HFF-Myc (cell line): ENCODE measurements at regions not wholly inside any gene's neighbourhood (a gene's known extent, or its start where the extent isn't known, plus 50 kb on each side); places are given as distances from the start of the nearest gene placed in this dataset.

Experiments used
- DNase-seq: peaks from one replicate; pipeline ENCODE4 v3.0.0-alpha.2; 2011; ENCODE audit warnings: low read depth; ENCODE audit errors: extremely low read depth
- H3K4me3 ChIP-seq: replicated peaks from 2 replicates; pipeline ENCODE4 v1.5.1; 2011; ENCODE audit warnings: low read depth, mild to moderate bottlenecking, control low read depth, low read length
- TF ChIP-seq, protein P1 (sequence below): IDR thresholded peaks from 2 replicates; pipeline ENCODE4 v1.5.1; 2012; ENCODE audit warnings: mild to moderate bottlenecking, low read depth, low read length, control low read depth; ENCODE audit errors: missing control alignments

DNA sequence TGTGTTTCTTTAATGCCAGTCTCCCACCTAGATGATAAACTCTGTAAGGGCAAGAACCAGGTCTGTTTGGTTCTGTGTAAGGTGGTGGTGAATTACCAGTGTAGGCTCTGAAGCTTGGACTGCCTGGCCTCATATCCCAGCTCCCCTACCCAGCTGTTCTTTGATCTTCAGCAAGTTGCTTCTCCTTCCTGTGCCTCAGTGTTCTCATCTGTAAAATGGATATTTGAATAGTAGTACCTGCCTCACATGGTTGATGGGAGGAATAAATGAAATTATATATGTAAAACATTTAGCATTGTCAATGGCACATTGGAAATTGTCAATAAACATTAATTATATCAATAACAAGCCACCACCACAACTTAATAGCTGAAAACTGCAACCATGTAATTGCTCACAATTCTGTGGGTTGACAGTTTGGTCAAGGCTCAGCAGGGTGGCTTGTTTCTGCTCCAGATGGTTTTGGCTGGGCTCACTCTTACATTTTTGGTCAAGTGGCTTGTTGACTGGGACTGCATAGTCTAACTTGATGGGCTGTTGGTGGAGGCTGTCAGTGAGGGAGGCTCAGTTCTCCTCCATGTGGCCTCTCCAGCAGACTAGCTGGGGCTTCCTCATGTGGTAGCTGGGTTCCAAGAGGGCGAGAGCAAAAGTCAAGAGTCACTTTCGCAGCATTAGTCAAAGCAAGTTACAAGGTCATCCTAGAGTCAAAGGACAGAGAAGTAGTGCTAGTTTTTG, 84.5 kb upstream of the DUSP5 start:
- DNase-seq = no peak
- TF ChIP-seq, protein P1, sequence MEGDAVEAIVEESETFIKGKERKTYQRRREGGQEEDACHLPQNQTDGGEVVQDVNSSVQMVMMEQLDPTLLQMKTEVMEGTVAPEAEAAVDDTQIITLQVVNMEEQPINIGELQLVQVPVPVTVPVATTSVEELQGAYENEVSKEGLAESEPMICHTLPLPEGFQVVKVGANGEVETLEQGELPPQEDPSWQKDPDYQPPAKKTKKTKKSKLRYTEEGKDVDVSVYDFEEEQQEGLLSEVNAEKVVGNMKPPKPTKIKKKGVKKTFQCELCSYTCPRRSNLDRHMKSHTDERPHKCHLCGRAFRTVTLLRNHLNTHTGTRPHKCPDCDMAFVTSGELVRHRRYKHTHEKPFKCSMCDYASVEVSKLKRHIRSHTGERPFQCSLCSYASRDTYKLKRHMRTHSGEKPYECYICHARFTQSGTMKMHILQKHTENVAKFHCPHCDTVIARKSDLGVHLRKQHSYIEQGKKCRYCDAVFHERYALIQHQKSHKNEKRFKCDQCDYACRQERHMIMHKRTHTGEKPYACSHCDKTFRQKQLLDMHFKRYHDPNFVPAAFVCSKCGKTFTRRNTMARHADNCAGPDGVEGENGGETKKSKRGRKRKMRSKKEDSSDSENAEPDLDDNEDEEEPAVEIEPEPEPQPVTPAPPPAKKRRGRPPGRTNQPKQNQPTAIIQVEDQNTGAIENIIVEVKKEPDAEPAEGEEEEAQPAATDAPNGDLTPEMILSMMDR = no peak
- no peak overlapping the region for H3K4me3 ChIP-seq

- H3K4me3 ChIP-seq = no peak overlapping the region
- TF ChIP-seq, protein P1 = no peak
- no peak for DNase-seq
These were observed 83.7 kb upstream of the DUSP5 start for GRCh38 chr10:110413903-110414547.

DNA sequence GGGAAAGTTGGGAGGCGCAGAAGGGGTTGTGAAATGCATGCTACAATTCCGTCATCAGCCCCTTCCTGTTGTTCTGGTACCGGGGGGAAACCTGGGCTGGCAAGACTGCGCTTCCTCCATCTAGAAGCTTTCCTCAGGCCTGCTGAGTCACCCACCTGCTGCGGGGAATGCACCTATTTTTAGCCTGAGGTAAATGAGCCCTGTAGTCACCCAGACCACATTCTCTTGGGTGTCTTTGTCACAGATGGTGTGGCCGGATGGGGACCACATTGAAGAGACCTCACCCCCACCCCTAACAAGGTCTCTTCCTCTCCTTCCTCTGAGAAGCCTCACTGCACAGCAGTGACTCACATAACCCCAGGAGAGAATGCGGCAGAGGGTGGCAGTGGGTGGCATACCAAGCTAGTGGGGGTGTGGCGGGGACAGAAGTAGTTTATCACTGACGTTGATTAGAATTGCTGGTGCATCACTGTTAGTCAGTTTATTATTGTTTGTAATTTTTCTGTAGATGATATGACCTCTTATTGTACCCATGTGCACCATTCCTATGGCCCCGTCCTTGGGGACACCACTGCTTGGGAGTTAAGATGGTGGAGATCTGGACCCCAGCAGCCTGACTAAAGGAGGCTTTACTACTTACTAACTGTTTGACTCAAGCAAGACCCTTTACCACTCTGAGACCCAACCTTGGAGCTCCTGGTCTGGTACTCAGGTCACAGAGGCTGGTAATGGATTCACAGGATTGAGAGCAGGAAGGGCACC, 83.0 kb upstream of the DUSP5 start:
- H3K4me3 ChIP-seq = no peak overlapping the region

GRCh38 chr10:110415809-110416208, 81.9 kb upstream of the DUSP5 start:
- H3K4me3 ChIP-seq = no peak overlapping the region
- TF ChIP-seq, protein P1 = no peak
- no peak for DNase-seq

More for the DNA sequence above, 83.0 kb upstream of the DUSP5 start:
- no peak for DNase-seq
- TF ChIP-seq, protein P1 = no peak

DNA sequence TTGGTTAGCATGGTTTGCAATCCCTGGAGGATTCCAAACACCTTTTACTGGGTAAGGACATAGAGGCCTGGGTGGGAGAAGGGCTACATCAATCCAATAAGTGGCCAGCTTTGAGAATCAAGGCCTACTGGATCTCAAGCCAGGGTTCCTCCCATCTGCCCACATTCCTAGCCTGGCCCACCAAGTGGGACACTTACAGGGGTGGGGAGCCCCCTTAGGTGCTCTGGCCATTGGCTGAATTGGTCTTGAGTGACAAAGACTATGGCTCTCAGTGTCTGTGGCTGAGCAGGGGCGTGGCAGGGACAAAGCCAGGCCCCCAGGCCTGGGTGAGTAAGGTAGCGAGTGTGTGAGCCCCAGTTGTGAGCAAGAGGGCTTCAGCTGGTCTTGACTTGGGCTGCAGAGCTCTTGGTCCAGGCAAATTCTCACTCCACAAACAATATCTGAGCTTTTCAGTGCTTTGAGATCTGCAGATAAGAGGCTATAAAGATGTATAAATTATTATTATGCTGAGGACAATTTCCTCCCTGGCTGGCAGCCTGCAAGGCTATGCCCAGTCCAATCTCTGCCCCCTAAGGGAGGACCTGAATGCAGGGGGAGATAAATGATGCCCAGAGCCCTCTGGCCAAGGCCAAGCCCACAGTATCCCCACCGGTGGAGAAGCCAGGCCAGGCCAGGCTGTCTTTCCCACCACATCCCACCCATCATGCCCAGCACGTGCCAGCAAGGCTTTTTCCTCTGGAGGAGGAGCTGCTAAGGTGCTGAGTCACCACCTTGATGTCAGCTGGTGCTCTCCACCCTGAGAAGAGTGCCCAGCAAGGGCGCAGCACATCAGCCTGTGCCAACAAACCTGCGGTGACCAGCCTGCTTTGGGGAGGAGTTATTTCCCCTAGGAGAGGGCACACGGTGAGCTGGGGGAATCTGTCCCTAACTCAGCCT, 80.7 kb upstream of the DUSP5 start:
- H3K4me3 ChIP-seq = no peak overlapping the region
- TF ChIP-seq, protein P1 = no peak
- DNase-seq = no peak

- TF ChIP-seq, protein P1 = no peak
- DNase-seq = no peak
- no peak overlapping the region for H3K4me3 ChIP-seq
These were observed 79.5 kb upstream of the DUSP5 start for GRCh38 chr10:110418218-110418617.
